ENCODE measurements at regions not wholly inside any gene's neighbourhood (a gene's known extent, or its start where the extent isn't known, plus 50 kb on each side); places are given as distances from the start of the nearest gene placed in this dataset.

DNA sequence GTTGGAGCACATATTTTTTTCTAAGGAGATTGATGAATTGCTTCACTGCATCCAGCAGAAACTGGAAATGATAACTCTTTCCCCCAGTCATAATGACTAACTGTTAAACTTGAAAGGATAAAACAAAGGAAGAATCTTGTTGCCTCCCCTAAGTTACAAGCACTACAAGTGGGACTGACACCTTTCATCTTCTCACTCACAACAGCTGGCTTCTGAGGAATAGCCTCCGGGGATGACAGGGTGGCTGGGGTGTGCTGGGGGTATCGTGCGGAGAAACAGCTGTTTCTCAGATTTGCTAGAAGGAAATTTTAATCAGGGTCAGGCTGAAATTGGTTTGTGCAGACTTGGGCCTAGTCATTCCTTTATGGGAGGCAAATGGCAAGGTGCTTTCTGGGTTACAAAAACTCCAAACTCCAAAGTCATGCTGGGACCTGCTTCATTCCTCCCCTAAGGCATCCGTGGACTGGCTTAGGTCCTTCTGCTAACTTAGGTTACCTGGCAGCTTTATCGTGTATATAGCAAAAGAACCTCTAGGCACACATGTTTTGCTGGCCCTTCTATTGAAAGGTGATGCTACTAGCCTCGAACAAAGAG lies 557.2 kb downstream of the TOX3 start:
- peaks cover 0 to 2% (median 0%) of the 10 kb centered on the region in 3 donors for H3K27me3 ChIP-seq (ENCODE audit: control insufficient read depth in 3 of 3, insufficient read depth in 3 of 3, low read length in 2 of 3)
- H3K27ac ChIP-seq (ENCODE audit: low read depth in 1 of 2, low read length in 1 of 2): no peak overlapping the region
- H3K4me3 ChIP-seq: no peak overlapping the region
- H3K4me1 ChIP-seq (ENCODE audit: control insufficient read depth in 5 of 5, insufficient read depth in 5 of 5, low read length in 5 of 5): peaks cover 0 to 9% (median 4%) of the 10 kb centered on the region in 5 donors
- DNase-seq (no peak), ATAC-seq (ENCODE audit: insufficient read depth, low FRiP score) (no peak)
- WGBS, 2 donors: 69 to 79% methylated on average over 6 of the region's 6 CpGs
- H3K9ac ChIP-seq (ENCODE audit: insufficient read depth in 1 of 2, low read length in 2 of 2): no peak overlapping the region
- TF ChIP-seq, protein P1, sequence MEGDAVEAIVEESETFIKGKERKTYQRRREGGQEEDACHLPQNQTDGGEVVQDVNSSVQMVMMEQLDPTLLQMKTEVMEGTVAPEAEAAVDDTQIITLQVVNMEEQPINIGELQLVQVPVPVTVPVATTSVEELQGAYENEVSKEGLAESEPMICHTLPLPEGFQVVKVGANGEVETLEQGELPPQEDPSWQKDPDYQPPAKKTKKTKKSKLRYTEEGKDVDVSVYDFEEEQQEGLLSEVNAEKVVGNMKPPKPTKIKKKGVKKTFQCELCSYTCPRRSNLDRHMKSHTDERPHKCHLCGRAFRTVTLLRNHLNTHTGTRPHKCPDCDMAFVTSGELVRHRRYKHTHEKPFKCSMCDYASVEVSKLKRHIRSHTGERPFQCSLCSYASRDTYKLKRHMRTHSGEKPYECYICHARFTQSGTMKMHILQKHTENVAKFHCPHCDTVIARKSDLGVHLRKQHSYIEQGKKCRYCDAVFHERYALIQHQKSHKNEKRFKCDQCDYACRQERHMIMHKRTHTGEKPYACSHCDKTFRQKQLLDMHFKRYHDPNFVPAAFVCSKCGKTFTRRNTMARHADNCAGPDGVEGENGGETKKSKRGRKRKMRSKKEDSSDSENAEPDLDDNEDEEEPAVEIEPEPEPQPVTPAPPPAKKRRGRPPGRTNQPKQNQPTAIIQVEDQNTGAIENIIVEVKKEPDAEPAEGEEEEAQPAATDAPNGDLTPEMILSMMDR (IDR thresholded peaks at IDR 0.05; ENCODE audit: control extremely low read depth, extremely low read depth): no peak
- no peaks in the 10 kb centered on the region for H3K9me3 ChIP-seq (ENCODE audit: control insufficient read depth in 4 of 4, insufficient read depth in 3 of 4, low read length in 3 of 4)
- no peaks in the 10 kb centered on the region for H3K36me3 ChIP-seq (ENCODE audit: control insufficient read depth in 4 of 4, insufficient read depth in 4 of 4, low read length in 4 of 4)

DNA sequence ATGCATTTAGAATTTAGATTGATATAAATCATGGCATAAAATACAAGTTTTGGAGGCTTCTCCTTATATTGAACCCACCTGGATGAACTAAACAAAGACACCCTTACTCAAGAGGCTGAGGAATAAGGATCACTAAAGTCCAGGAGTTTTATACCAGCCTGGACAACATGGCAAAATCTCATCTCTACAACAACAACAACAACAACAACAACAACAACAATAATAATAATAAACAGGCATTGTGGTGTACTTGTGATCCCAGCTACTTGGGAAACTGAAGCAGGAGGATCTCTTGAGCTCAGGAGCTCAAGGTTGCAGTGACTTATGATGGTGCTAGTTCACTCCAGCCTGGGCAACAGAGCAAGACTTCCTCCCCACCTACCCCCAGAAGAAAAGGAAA lies 558.0 kb downstream of the TOX3 start:
- DNase-seq: no peak
- TF ChIP-seq, protein P1 (IDR thresholded peaks at IDR 0.05; ENCODE audit: control extremely low read depth, extremely low read depth): no peak
- Histone ChIP-seq H3K9me3 (ENCODE audit: control insufficient read depth in 4 of 4, insufficient read depth in 3 of 4, low read length in 3 of 4) (no peaks in the 10 kb centered on the region), H3K9ac (ENCODE audit: insufficient read depth in 1 of 2, low read length in 2 of 2) (no peak overlapping the region), H3K4me1 (ENCODE audit: control insufficient read depth in 5 of 5, insufficient read depth in 5 of 5, low read length in 5 of 5) (peaks cover 0 to 3% (median 0%) of the 10 kb centered on the region in 5 donors), H3K36me3 (ENCODE audit: control insufficient read depth in 4 of 4, insufficient read depth in 4 of 4, low read length in 4 of 4) (no peaks in the 10 kb centered on the region), H3K27me3 (ENCODE audit: control insufficient read depth in 3 of 3, insufficient read depth in 3 of 3, low read length in 2 of 3) (peaks cover 0 to 2% (median 0%) of the 10 kb centered on the region in 3 donors), H3K27ac (ENCODE audit: low read depth in 1 of 2, low read length in 1 of 2) (no peak overlapping the region), H3K4me3 (no peak overlapping the region)
- no peak for ATAC-seq (ENCODE audit: insufficient read depth, low FRiP score)

DNA sequence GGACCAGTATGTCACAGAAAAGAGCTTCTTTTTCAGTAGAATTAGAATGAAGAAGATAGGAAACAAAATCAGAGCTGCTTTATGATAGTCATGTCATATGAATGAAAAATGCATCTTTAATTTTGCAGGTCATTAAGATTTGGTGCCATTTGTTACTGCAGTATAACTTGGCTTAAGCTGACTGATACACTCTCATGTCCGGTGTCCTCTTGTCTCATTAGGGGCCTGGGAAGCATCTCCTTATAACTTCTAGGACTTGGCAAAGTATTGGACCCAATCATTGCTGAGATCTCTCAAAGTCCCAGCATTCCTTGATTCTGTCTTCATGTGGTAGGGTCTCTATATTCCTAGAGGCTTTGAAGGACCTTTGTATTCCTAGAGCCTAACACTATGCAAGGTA lies 559.4 kb downstream of the TOX3 start:
- DNase-seq: no peak
- Histone ChIP-seq H3K27ac (ENCODE audit: low read depth in 1 of 2, low read length in 1 of 2) (no peak overlapping the region), H3K9me3 (ENCODE audit: control insufficient read depth in 4 of 4, insufficient read depth in 3 of 4, low read length in 3 of 4) (no peaks in the 10 kb centered on the region), H3K4me1 (ENCODE audit: control insufficient read depth in 5 of 5, insufficient read depth in 5 of 5, low read length in 5 of 5) (no peaks in the 10 kb centered on the region), H3K9ac (ENCODE audit: insufficient read depth in 1 of 2, low read length in 2 of 2) (no peak overlapping the region), H3K36me3 (ENCODE audit: control insufficient read depth in 4 of 4, insufficient read depth in 4 of 4, low read length in 4 of 4) (no peaks in the 10 kb centered on the region), H3K27me3 (ENCODE audit: control insufficient read depth in 3 of 3, insufficient read depth in 3 of 3, low read length in 2 of 3) (peaks cover 0 to 2% (median 0%) of the 10 kb centered on the region in 3 donors), H3K4me3 (no peak overlapping the region)
- TF ChIP-seq, protein P1 (IDR thresholded peaks at IDR 0.05; ENCODE audit: control extremely low read depth, extremely low read depth): no peak
- ATAC-seq (ENCODE audit: insufficient read depth, low FRiP score): no peak
- WGBS, 2 donors: 48 to 89% methylated on average over 1 of the region's 1 CpG

DNA sequence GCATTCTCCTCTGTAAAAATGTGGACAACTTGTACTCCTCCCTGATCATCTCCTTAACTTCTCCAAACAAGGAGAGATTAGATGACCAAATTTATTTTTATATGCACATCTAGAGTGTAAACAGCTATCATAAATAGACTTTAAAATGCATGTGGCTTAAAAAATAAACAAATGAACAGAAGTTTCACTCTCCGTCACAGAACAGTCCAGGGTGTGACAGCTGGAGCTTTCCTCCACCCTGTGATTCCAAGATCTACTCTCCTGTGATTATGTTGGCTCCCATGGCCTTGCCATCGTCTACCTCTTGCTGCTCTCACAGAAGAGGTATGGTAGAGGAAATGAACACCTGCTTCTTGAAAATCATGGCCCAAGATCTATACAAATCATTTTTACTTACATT lies 560.2 kb downstream of the TOX3 start:
- WGBS, 2 donors: 78 to 84% methylated on average over 2 of the region's 2 CpGs
- no peak for ATAC-seq (ENCODE audit: insufficient read depth, low FRiP score)
- TF ChIP-seq, protein P1 (IDR thresholded peaks at IDR 0.05; ENCODE audit: control extremely low read depth, extremely low read depth): no peak

More for the DNA sequence above, 560.2 kb downstream of the TOX3 start:
- no peaks in the 10 kb centered on the region for H3K36me3 ChIP-seq (ENCODE audit: control insufficient read depth in 4 of 4, insufficient read depth in 4 of 4, low read length in 4 of 4)
- H3K27ac ChIP-seq (ENCODE audit: low read depth in 1 of 2, low read length in 1 of 2): no peak overlapping the region
- no peaks in the 10 kb centered on the region for H3K4me1 ChIP-seq (ENCODE audit: control insufficient read depth in 5 of 5, insufficient read depth in 5 of 5, low read length in 5 of 5)
- no peak for DNase-seq
- H3K9ac ChIP-seq (ENCODE audit: insufficient read depth in 1 of 2, low read length in 2 of 2): no peak overlapping the region
- no peaks in the 10 kb centered on the region for H3K9me3 ChIP-seq (ENCODE audit: control insufficient read depth in 4 of 4, insufficient read depth in 3 of 4, low read length in 3 of 4)
- H3K4me3 ChIP-seq: no peak overlapping the region
- peaks cover 0 to 2% (median 0%) of the 10 kb centered on the region in 3 donors for H3K27me3 ChIP-seq (ENCODE audit: control insufficient read depth in 3 of 3, insufficient read depth in 3 of 3, low read length in 2 of 3)

All from lung (tissue), 11 donors.